HG03439 (cell line): ENCODE measurements at regions not wholly inside any gene's neighbourhood (a gene's known extent, or its start where the extent isn't known, plus 50 kb on each side); places are given as distances from the start of the nearest gene placed in this dataset.
A peak's percentile ranks its signal among the peaks of the same experiment; 100 is the strongest.
"Not testable (repeated sequence)": the region's sequence is repeated elsewhere in the genome, so short reads cannot be mapped to it uniquely, and the experiment has no call there.

Experiments used
- ATAC-seq: cut with Tn5 transposase; IDR thresholded peaks from one replicate; pipeline ENCODE4 v1.9.1; 2021; ENCODE audit warnings: mild to moderate bottlenecking, moderate library complexity; ENCODE audit not compliant: unreplicated experiment

DNA sequence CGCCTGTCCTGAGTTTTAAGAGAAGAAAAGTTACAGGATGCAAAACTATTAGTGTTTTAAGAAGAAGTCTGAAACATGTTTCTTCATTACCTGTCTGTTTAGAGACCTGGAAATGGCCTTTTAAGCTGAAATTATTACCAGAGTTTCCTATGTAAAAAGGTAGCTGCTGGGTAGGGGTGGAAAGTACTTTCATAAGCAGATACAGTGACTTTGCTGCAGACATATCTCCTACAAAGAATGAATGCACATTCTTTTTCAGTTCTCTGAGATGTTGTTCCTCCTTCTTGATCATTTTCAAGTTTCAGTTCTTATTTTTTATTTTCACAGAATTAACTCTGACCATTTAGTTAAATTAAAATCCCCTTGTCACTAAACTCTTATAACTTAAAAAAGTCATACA, 1329.6 kb downstream of the KCNT2 start:
- ATAC-seq = no peak

- ATAC-seq = no peak
Observed at GRCh38 chr1:195275710-195276109, 1332.5 kb downstream of the KCNT2 start.

DNA sequence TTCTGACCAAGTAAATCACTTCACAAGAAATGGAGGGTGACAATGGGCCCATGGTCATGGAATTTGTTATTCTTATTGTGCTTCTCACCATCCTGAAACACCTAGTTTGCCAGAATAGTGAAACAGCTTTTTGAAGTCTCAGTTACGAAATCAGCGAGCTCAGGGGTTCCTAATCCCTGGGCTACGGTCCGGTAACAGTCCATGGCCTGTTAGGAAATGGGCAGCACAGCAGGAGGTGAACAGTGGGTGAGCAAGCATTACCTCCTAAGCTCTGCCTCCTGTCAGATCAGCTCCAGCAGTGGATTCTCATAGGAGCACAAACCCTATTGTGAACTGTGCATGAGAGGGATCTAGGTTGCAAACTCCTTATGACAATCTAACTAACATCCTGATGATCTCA, 1356.3 kb downstream of the KCNT2 start:
- ATAC-seq = no peak

DNA sequence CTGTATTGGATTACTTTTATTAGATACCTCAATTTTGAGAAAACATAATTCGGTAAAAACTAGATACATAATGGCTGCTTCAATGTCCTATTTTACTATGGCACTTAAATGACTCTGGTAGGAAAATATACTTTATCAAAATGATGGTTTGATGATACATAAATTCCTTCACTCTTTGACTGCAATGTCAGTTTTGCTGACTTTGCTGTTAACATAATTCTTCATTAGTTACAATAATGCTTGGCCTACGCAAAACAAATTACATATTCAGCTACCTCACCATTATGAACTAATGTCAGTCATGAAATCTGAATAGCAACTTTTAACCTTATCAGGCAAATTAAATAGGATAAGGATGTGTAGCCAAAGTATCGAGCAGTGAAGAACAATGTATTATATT, 1364.7 kb downstream of the KCNT2 start:
- ATAC-seq = no peak

DNA sequence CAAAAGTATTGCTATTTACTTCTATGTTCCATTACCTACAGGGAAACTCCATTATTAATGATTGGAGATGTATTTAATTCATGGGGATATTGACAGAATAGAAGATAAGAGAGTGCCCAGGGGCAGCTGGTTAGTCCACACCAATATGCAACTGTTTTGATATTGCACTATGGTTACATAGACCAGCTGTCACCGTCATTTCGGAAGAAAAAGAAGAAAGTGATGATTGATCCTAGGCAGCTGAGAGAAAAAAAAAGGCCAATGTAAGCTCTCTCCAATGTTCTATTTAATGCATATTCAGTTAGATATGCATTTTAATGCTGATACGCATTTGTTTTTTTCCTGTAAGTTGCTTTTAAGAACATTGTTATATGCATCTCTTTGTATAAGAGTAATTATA, 1367.2 kb downstream of the KCNT2 start:
- ATAC-seq = no peak

DNA sequence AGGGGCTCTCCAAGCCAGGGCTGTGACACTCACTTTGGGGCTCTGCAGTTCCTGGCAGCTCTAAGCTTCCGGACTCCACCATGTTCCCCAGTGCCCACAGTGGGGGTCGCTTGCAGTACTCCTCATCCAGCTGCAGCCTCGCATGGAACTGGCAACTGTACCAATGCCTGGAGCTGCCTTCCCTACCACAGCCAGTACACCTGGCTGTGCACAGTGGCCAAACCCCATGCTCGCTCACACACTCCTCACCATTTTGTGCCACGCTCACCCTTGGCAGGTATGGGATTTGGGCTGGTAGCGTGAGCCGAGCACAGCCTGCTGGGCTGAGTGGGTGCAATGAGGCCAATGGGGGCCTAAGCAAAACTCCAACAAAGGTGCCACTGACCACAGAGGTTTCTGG, 1369.9 kb downstream of the KCNT2 start:
- no peak for ATAC-seq

DNA sequence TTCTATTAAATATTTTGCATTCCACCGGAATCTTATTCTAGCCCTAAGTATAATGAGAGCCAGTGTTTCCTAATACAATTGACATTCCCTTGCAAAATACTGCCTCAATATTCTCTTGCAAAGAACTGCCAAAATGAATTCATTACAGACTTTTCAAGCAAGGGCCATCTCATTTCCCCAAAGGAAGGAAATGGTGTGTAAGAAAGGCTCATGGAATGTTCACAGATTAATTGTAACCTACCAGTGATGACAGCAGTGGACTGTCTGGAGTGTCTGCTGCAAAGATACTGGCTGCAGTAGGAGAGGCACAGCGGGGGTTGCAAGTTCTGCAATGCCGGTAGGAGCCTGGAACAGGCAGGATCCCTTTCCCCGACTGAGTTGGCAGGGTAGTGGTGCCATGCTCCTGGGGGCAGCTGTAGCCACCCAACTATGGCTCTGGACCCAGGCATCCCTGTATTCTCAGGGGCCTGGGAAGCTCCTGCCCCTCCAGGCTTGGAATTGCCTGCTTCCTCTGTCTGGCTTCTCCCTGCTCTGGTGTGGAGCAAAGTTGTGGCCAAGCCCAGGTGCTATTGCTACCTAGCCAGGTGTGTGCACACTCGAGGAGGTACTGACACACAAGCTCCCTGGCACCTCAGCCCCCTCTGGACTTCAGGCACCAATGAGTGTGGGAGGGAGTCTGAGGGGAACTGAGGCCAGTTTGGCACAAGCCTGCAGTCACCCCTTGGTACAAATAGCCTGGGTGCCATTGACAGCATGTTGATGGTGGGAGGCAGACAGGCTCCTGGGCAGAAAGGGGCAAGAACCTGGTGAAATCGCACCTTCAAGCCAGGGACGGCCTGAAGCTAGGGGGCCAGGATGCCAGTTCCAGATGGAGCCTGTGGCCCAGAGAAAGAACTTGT, 1371.0 kb downstream of the KCNT2 start:
- no peak for ATAC-seq

DNA sequence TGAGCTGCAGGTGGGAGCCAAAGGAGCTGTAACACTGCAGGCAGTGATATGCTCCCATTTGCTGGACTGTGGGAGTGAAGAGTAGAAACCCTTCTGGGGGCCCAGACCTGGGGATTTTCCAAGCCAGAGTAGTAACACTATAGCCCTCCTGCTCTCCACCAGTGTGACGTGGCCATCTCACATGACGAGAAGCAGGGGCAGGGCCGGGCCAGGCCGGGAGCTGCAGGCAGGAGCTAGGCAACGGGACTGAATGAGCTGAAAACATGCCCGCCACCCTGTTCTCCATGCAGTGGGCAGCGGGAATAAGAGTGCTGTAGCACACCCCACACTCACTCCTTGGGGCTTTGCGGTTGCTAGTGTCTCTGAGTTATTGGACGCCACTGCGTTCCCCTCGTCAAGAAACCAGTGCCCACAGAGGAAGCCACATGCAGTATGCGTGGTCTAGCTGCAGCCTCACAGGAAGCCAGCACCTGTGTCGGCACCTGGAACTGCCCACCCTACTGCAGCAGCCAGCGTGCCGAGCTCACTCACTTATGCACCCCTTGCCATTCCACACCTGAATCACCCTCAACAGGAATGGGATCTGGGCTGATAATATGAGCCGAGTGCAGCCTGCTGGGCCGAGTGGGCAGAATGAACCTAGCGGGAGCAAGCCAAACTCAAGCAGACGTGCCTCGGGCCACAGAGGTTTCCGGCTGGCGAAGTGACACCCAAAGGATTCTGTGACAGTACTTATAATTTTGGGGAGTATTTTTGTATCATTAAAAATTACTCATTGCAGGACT, 1389.6 kb downstream of the KCNT2 start:
- no peak for ATAC-seq

- ATAC-seq = no peak
Observed at GRCh38 chr1:195202241-195202640, 1406.0 kb downstream of the KCNT2 start.

DNA sequence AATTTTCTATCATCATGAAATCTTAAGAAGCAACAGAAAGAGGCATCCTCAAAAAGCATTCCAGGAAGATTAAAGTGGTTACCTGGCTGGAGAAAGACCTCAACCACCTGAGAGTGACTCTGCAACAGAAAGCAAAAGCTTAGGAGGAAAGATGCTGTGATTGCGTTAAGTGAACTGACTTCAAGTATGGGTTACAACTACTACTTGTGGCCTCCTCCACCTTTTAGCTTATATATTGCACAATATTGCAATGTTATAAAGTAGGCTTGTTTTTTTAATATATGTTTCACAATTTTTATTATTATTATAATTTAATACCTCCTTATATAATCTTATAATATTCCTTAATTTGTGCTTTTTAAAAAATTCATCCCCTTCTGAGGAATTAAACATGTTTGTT, 1407.5 kb downstream of the KCNT2 start:
- ATAC-seq = no peak

DNA sequence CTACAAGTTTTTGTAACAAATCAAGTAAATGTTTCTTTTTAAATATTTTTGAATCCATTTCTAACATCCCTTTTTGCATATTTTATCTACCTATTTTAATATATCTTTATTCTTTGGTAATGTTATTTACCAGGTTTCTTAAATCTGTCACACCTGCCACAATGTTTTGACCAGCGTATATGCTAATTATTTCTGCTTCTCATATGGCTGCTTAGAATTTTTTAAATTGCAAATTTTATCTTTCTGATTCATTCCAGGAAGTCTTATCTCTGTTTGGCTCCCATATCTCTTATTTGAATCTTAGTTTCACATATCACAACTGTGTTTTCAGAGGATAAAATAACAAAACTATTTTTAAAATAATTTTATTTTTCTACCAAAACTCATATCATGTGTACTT, 1411.1 kb downstream of the KCNT2 start:
- ATAC-seq = no peak

DNA sequence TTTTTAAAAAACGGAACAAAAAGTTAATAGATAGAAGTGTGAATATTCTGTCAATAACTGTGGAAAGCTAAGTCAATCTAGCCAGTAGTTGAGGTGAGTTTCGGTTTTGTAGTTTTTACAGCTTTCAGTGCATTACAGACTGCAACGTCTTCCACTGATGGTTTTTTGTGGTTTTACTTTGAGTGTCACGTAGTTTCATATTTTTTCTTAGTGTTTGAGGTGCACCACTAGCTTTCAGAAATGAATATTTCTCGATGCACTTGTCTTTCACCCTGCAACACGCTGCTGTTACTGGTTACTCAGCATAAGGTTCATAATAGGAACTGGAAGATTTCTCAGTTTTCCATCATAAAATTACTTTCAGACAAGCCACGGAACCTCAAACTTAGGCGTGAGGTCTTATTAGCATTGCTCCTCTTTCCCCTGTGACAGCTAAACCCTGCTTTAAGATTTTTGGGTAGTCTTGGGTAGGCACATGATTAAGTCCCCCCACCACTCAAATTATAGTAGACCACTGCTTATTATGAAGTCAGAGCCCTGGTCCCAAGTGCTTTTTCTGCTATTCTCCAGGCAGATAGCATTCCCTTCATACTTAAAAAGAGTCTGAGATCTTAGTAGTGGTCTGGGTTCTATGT, 1412.7 kb downstream of the KCNT2 start:
- peak; percentile 98 for ATAC-seq

GRCh38 chr1:195193134-195193533, 1415.1 kb downstream of the KCNT2 start:
- no peak for ATAC-seq

DNA sequence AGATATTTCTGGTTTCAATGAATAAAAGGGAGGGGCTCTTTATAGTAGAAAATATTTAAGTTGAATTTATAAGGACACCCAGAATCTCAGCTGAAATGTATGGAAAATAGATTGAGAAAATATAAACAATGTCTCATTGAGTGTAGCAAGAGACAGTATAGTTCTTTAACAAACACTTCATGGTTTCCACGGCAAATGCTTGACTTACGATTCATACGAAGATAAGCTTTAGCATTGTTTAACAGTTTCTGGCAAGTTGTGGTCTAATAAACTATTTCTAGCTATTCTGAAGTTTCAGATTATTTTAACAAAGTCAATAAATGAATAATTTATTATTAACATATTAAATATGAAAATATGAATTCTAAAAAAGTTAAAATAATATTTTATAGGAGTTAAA, 1419.4 kb downstream of the KCNT2 start:
- ATAC-seq = no peak

GRCh38 chr1:195186544-195186943, 1421.7 kb downstream of the KCNT2 start:
- no peak for ATAC-seq

- no peak for ATAC-seq
Observed at GRCh38 chr1:195185736-195186135, 1422.5 kb downstream of the KCNT2 start.

DNA sequence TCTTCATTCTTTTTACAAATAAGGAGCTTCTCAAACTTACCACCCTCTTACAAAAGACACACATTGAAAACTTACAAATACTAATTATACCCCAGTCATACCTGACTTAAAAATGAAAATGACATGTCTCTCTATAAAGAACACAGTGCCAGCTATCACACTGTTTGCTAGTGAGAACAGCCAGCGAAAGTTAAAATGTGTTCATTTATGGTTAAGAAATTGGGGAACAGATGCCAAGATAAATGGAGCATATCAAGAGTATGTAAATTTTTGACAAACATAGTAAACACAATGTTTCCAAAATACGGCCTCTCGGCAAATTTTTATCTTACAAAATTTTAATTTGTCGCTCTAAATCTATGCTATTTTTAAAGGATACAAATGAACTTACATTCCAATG, 1422.9 kb downstream of the KCNT2 start:
- ATAC-seq = no peak

- ATAC-seq = no peak
Observed at GRCh38 chr1:195173753-195174152, 1434.5 kb downstream of the KCNT2 start.

DNA sequence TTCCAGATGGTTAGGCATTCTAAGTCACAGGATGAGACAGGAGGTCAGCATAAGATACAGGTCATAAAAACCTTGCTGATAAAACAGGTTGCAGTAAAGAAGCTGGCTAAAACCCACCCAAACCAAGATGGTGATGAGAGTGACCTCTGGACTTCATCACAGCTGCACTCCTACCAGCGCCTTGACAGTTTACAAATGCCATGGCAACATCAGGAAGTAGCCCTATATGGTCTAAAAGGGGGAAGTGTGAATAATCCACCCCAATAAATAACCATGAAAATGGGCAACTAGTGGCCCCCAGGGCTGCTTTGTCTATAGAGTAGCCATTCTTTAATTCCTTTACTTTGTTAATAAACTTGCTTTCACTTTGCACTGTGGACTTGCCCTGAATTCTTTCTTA, 1448.4 kb downstream of the KCNT2 start:
- not testable (repeated sequence) for ATAC-seq

GRCh38 chr1:195158091-195158490, 1450.1 kb downstream of the KCNT2 start:
- no peak for ATAC-seq

GRCh38 chr1:195153107-195153506, 1455.1 kb downstream of the KCNT2 start:
- no peak for ATAC-seq

- no peak for ATAC-seq
Observed at GRCh38 chr1:195150768-195151167, 1457.5 kb downstream of the KCNT2 start.
